Activated CD4-positive, alpha-beta T cell treated with anti-CD3 and anti-CD28 coated beads, Interleukin-2, Interleukin-6, amounts not matched to agents 100 ng/mL and 50 ng/mL, durations not matched to agents 16 hours and 8 hours (primary cell): ENCODE measurements at regions not wholly inside any gene's neighbourhood (a gene's known extent, or its start where the extent isn't known, plus 50 kb on each side); places are given as distances from the start of the nearest gene placed in this dataset.
A peak's percentile ranks its signal among the peaks of the same experiment; 100 is the strongest.

ENCODE experiments used
- DNase-seq: peaks from one replicate; pipeline ENCODE4 v3.0.0-alpha.2; 2020

GRCh38 chr7:155961241-155962190 lies 149.3 kb upstream of the SHH start:
- peak; percentile 47 for DNase-seq

- DNase-seq = no peak
Observed at GRCh38 chr7:155959894-155960293, 147.6 kb upstream of the SHH start.

GRCh38 chr7:155956977-155957376 lies 144.7 kb upstream of the SHH start:
- no peak for DNase-seq

GRCh38 chr7:155955367-155955635 lies 143.0 kb upstream of the SHH start:
- DNase-seq = no peak

GRCh38 chr7:155954550-155955366 lies 142.5 kb upstream of the SHH start:
- no peak for DNase-seq

GRCh38 chr7:155953781-155954549 lies 141.7 kb upstream of the SHH start:
- DNase-seq = no peak

GRCh38 chr7:155953501-155953778 lies 141.2 kb upstream of the SHH start:
- DNase-seq = no peak

- no peak for DNase-seq
Observed at GRCh38 chr7:155951554-155952158, 139.4 kb upstream of the SHH start.

GRCh38 chr7:155950898-155951553 lies 138.8 kb upstream of the SHH start:
- DNase-seq = no peak

- DNase-seq = no peak
Observed at GRCh38 chr7:155948845-155949244, 136.6 kb upstream of the SHH start.

- no peak for DNase-seq
Observed at GRCh38 chr7:155948423-155948822, 136.2 kb upstream of the SHH start.

- DNase-seq = no peak
Observed at GRCh38 chr7:155947051-155947450, 134.8 kb upstream of the SHH start.

- no peak for DNase-seq
Observed at GRCh38 chr7:155945670-155946325, 133.5 kb upstream of the SHH start.

GRCh38 chr7:155944901-155945300 lies 132.6 kb upstream of the SHH start:
- DNase-seq = no peak

GRCh38 chr7:155943251-155943899 lies 131.1 kb upstream of the SHH start:
- no peak for DNase-seq

- no peak for DNase-seq
Observed at GRCh38 chr7:155942226-155942950, 130.1 kb upstream of the SHH start.

GRCh38 chr7:155941688-155942087 lies 129.4 kb upstream of the SHH start:
- DNase-seq = no peak

- DNase-seq = no peak
Observed at GRCh38 chr7:155939350-155939749, 127.1 kb upstream of the SHH start.

GRCh38 chr7:155938129-155938528 lies 125.9 kb upstream of the SHH start:
- DNase-seq = no peak

- DNase-seq = no peak
Observed at GRCh38 chr7:155935726-155936125, 123.5 kb upstream of the SHH start.

GRCh38 chr7:155935005-155935557 lies 122.8 kb upstream of the SHH start:
- DNase-seq = no peak
